PC-9 (cell line): ENCODE measurements at regions not wholly inside any gene's neighbourhood (a gene's known extent, or its start where the extent isn't known, plus 50 kb on each side); places are given as distances from the start of the nearest gene placed in this dataset.

Experiments
- BruUV-seq: library from RNA; stranded (reverse); fragments of 400-500 nt; replicated peaks from 2 replicates; lab custom pipeline; 2021; lab: Mats Ljungman, UMichigan
- CTCF ChIA-PET: fragments of 300-600 bp; sonication (Branson Sonifier 250); formaldehyde crosslinking; loops from one replicate; lab custom pipeline; 2022; ENCODE audit warnings: antibody characterized with exemption; lab: Charles Lee
- POLR2A ChIA-PET: fragments of 300-600 bp; sonication (Branson Sonifier 250); formaldehyde crosslinking; loops from one replicate; lab custom pipeline; 2022; ENCODE audit warnings: antibody characterized with exemption; ENCODE audit not compliant: unreplicated experiment; lab: Charles Lee
- DNase-seq, 2 experiments: peaks; one replicate each; pipeline versions ENCODE4 v3.0.0 to v3.0.0-alpha.2; 2015 to 2022; ENCODE audit warnings: mixed read lengths in 1 of 2
- H2AFZ ChIP-seq: fragments of 200-600 bp; sonication (generic); 2 replicates; pipeline ENCODE4 v1.8.1; 2017; ENCODE audit warnings: antibody characterized with exemption
- H3F3A ChIP-seq: fragments of 200-600 bp; sonication (generic); 2 replicates; pipeline ENCODE4 v1.8.1; 2017; ENCODE audit warnings: antibody characterized with exemption, mild to moderate bottlenecking, low read depth; ENCODE audit not compliant: insufficient read depth
- H3K27ac ChIP-seq: fragments of 200-600 bp; sonication (generic); 2 replicates; pipeline ENCODE4 v1.6.1; 2016; ENCODE audit warnings: mixed run types
- H3K27me3 ChIP-seq: fragments of 200-600 bp; sonication (generic); 2 replicates; pipeline ENCODE4 v1.6.1; 2016; ENCODE audit warnings: low read depth, mixed run types; ENCODE audit not compliant: insufficient read depth
- H3K36me3 ChIP-seq: fragments of 200-600 bp; sonication (generic); 2 replicates; pipeline ENCODE4 v1.6.1; 2016; ENCODE audit warnings: low read depth, mixed run types
- H3K4me1 ChIP-seq: fragments of 200-600 bp; sonication (generic); replicated peaks from 2 replicates; pipeline ENCODE4 v1.6.1; 2016; ENCODE audit warnings: mixed run types; ENCODE audit not compliant: insufficient read depth
- H3K4me2 ChIP-seq: fragments of 200-600 bp; sonication (generic); 2 replicates; pipeline ENCODE4 v1.6.1; 2017; ENCODE audit warnings: mixed run types
- H3K4me3 ChIP-seq: fragments of 200-600 bp; sonication (generic); 2 replicates; pipeline ENCODE4 v1.6.1; 2016; ENCODE audit warnings: mixed run types
- H3K79me2 ChIP-seq: fragments of 200-600 bp; sonication (generic); 2 replicates; pipeline ENCODE4 v1.6.1; 2017; ENCODE audit warnings: low read depth, mixed run types
- H3K9me2 ChIP-seq: fragments of 200-600 bp; sonication (generic); 2 replicates; pipeline ENCODE4 v1.8.1; 2017; ENCODE audit warnings: mild to moderate bottlenecking; ENCODE audit not compliant: insufficient read depth
- H3K9me3 ChIP-seq: fragments of 200-600 bp; sonication (generic); 2 replicates; pipeline ENCODE4 v1.8.1; 2016; ENCODE audit warnings: low read depth; ENCODE audit not compliant: insufficient read depth
- H4K20me1 ChIP-seq: fragments of 200-600 bp; sonication (generic); 2 replicates; pipeline ENCODE4 v1.8.1; 2017; ENCODE audit not compliant: insufficient read depth
- CTCF ChIP-seq: fragments of 200-600 bp; sonication (generic); conservative IDR thresholded peaks from 2 replicates; pipeline ENCODE4 v1.6.1; 2017; ENCODE audit warnings: mixed run types, antibody characterized with exemption, mild to moderate bottlenecking, moderate library complexity
- EZH2 ChIP-seq: fragments of 200-600 bp; sonication (generic); IDR thresholded peaks from 2 replicates; pipeline ENCODE4 v1.8.0; 2017; ENCODE audit warnings: antibody characterized with exemption, low read depth
- intact Hi-C: fragments of 100-400 bp; cut with micrococcal nuclease; formaldehyde crosslinking; loops from one replicate; pipeline ENCODE4 v1.10.0; 2022; ENCODE audit not compliant: unreplicated experiment

- H3K79me2 ChIP-seq = no peaks in the 10 kb centered on the region
- H3K27me3 ChIP-seq = no peaks in the 10 kb centered on the region
- peak in 1 of 2 experiments; percentile 57 for DNase-seq
- peaks cover 8% of the 10 kb centered on the region; the same call in 1 of the 2 replicates for H3F3A ChIP-seq
- POLR2A ChIA-PET = interaction anchor here (0.6 kb wide), 1 partner anchor 21 kb away, joined by 8 read pairs; no protein-coding TSS in a partner anchor
- H3K9me3 ChIP-seq = no peaks in the 10 kb centered on the region
- peaks cover 15% of the 10 kb centered on the region; the same call in 1 of the 2 replicates for H3K4me1 ChIP-seq
- no peak overlapping the region for H3K27ac ChIP-seq
- TF ChIP-seq EZH2 = no peak
- TF ChIP-seq CTCF = no peak
- H3K36me3 ChIP-seq = no peaks in the 10 kb centered on the region
- no peak overlapping the region for H3K4me2 ChIP-seq
- intact Hi-C loops = no loop called here
- H3K4me3 ChIP-seq = no peak overlapping the region
- H2AFZ ChIP-seq = no peak overlapping the region
- no peaks in the 10 kb centered on the region for H3K9me2 ChIP-seq
- H4K20me1 ChIP-seq = no peaks in the 10 kb centered on the region
- no TSS peak for BruUV-seq
- CTCF ChIA-PET = no interaction called here
These were observed 82.1 kb upstream of the BANK1 start for GRCh38 chr4:101708293-101709039.

- no TSS peak for BruUV-seq
- no peaks in the 10 kb centered on the region for H3K27me3 ChIP-seq
- peaks cover 15% of the 10 kb centered on the region; the same call in 1 of the 2 replicates for H3K4me1 ChIP-seq
- DNase-seq = no peak
- intact Hi-C loops = no loop called here
- no peak overlapping the region for H3K27ac ChIP-seq
- no peaks in the 10 kb centered on the region for H3K79me2 ChIP-seq
- H4K20me1 ChIP-seq = no peaks in the 10 kb centered on the region
- no peak overlapping the region for H3K4me2 ChIP-seq
- H3K9me2 ChIP-seq = no peaks in the 10 kb centered on the region
- H3K36me3 ChIP-seq = no peaks in the 10 kb centered on the region
- TF ChIP-seq EZH2 (no peak), CTCF (no peak)
- no peaks in the 10 kb centered on the region for H3K9me3 ChIP-seq
- no peak overlapping the region for H3K4me3 ChIP-seq
- H2AFZ ChIP-seq = no peak overlapping the region
- POLR2A ChIA-PET = no interaction called here
- CTCF ChIA-PET = no interaction called here
- H3F3A ChIP-seq = peaks cover 8% of the 10 kb centered on the region; the same call in 1 of the 2 replicates
These were observed 82.9 kb upstream of the BANK1 start for GRCh38 chr4:101707596-101707995.

- no peaks in the 10 kb centered on the region for H3K36me3 ChIP-seq
- intact Hi-C loops = no loop called here
- H3K4me2 ChIP-seq = no peak overlapping the region
- no peaks in the 10 kb centered on the region for H4K20me1 ChIP-seq
- no peak overlapping the region for H3K4me3 ChIP-seq
- POLR2A ChIA-PET = no interaction called here
- H3K27ac ChIP-seq = no peak overlapping the region
- no peaks in the 10 kb centered on the region for H3K79me2 ChIP-seq
- no peak overlapping the region for H2AFZ ChIP-seq
- H3F3A ChIP-seq = peaks cover 8% of the 10 kb centered on the region; the same call in 1 of the 2 replicates
- DNase-seq = no peak
- H3K27me3 ChIP-seq = no peaks in the 10 kb centered on the region
- H3K9me2 ChIP-seq = no peaks in the 10 kb centered on the region
- BruUV-seq = no TSS peak
- CTCF ChIA-PET = no interaction called here
- no peaks in the 10 kb centered on the region for H3K9me3 ChIP-seq
- H3K4me1 ChIP-seq = peaks cover 15% of the 10 kb centered on the region; the same call in 1 of the 2 replicates
- TF ChIP-seq CTCF = no peak
- TF ChIP-seq EZH2 = no peak
These were observed 83.9 kb upstream of the BANK1 start for GRCh38 chr4:101706535-101707057.
